Breast epithelium (tissue), 3 donors: ENCODE measurements at regions not wholly inside any gene's neighbourhood (a gene's known extent, or its start where the extent isn't known, plus 50 kb on each side); places are given as distances from the start of the nearest gene placed in this dataset.

Source experiments
- POLR2A ChIP-seq: fragments of 450-650 bp; IDR thresholded peaks from one replicate; pipeline ENCODE4 v1.6.1; 2016; ENCODE audit warnings: antibody characterized with exemption, mild to moderate bottlenecking, moderate library complexity
- POLR2AphosphoS5 ChIP-seq, 3 donors: sonication (generic); formaldehyde crosslinking; IDR thresholded peaks; one replicate each; pipeline ENCODE4 v1.6.1; 2017; ENCODE audit warnings: antibody characterized with exemption in 3 of 3
- TF ChIP-seq, protein P1 (sequence below), 3 donors: fragments of 450-650 bp; IDR thresholded peaks; one replicate each; pipeline ENCODE4 v1.5.1; 2016 to 2017; ENCODE audit warnings: antibody characterized with exemption in 3 of 3, mild to moderate bottlenecking in 3 of 3, moderate library complexity in 3 of 3

- TF ChIP-seq, protein P1, sequence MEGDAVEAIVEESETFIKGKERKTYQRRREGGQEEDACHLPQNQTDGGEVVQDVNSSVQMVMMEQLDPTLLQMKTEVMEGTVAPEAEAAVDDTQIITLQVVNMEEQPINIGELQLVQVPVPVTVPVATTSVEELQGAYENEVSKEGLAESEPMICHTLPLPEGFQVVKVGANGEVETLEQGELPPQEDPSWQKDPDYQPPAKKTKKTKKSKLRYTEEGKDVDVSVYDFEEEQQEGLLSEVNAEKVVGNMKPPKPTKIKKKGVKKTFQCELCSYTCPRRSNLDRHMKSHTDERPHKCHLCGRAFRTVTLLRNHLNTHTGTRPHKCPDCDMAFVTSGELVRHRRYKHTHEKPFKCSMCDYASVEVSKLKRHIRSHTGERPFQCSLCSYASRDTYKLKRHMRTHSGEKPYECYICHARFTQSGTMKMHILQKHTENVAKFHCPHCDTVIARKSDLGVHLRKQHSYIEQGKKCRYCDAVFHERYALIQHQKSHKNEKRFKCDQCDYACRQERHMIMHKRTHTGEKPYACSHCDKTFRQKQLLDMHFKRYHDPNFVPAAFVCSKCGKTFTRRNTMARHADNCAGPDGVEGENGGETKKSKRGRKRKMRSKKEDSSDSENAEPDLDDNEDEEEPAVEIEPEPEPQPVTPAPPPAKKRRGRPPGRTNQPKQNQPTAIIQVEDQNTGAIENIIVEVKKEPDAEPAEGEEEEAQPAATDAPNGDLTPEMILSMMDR (IDR thresholded peaks at IDR 0.05), result no peak
- TF ChIP-seq POLR2AphosphoS5 (IDR thresholded peaks at IDR 0.05), result no peak
- TF ChIP-seq POLR2A, result no peak
Measured at GRCh38 chr1:209106237-209106741, 477.2 kb upstream of the CAMK1G start.
